CD4-positive, alpha-beta T cell treated with Interleukin-12 subunit alpha and Interleukin-12 subunit beta, for 1 hour (primary cell): ENCODE measurements at regions not wholly inside any gene's neighbourhood (a gene's known extent, or its start where the extent isn't known, plus 50 kb on each side); places are given as distances from the start of the nearest gene placed in this dataset.
"Not testable (repeated sequence)": the region's sequence is repeated elsewhere in the genome, so short reads cannot be mapped to it uniquely, and the experiment has no call there.

Source experiments
- DNase-seq: peaks from one replicate; pipeline ENCODE4 v3.0.0-alpha.2; 2020

- no peak for DNase-seq
Observed at GRCh38 chr2:12435430-12436222, 281.1 kb upstream of the TRIB2 start.

DNA sequence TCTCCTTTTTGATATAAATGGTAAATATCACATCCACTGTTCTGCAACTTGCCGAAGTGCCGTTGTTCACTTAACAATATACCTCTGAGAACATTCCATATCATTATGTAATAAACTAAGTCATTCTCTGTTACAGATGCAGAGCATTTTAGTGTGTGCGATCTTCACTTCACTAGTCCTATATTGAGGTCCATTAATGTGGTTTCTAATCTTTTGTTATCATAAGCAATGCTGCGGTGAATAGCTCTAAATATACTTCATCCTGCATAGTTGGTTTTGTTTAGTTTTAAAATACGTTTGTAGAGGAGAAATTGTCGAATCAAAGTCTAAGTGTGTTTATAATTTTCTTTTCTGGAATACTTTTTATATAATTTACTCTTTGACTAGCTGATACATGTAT is 280.3 kb upstream of the TRIB2 start:
- no peak for DNase-seq

GRCh38 chr2:12436935-12437561 is 279.7 kb upstream of the TRIB2 start:
- DNase-seq, result no peak

GRCh38 chr2:12440731-12441130 is 276.0 kb upstream of the TRIB2 start:
- DNase-seq, result no peak

DNA sequence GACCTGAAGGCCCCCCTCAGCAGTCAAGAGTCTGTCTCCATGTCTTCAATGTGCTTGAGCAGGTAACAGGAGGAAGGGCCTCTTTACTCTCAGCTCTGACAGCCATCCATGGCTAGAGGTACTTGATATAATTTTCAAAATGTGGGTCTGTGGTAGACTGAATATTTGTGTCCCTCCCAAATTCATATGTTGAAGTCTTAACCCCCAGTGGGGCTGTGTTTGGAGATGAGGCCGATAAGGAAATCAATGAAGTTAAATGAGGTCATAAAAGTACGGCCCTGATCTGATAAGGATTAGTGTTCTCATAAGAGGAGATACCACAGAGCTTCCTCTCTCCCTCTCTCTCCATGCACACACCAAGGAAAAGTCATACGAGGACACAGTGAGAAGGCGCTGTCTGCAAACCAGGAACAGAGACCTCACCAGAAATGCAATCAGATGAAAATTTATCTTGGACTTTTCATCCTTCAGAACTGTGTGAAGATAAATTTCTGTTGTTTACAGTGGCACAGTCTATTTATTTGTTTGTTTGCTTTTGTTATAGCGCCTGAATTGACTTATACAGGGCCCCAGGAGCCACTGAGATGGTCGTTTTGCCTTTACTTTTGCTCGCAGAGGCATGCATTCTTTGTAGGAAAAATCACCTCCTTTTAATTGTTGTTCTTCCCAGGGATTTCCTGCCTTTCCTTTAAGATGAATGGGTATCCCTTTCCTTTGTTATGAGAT is 274.8 kb upstream of the TRIB2 start:
- peak; percentile 13 for DNase-seq

GRCh38 chr2:12442476-12442847 is 274.3 kb upstream of the TRIB2 start:
- DNase-seq, result no peak

DNA sequence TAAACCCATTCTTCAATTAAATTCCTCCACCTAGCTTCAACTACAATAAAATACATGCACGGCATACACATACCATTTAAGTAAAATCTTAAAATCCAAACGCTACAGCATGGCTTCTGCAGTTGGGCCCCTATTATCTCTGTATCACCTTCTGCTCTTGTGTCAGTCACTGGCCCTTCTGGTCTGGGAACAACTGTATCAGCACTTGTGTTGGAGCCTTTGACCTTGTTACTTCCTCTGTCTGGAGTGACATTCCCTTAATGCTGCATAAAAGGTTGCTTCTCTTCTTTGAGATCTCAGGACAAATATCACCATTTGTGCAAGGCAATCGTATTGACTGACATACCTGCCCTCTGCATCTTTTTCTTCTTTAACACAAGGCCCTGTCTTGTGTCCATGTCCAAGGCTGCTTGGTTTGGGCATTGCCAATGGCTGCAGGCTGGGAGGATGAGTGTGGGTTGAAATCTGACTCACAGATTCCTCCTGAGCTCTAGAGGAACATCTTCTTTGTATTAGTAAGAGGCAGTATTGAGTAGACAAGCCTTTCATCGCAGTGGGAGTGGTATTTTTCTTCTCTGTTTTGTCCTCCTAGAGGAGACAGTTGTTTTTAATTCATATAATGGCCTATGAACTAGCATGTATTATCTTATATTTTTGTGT is 267.8 kb upstream of the TRIB2 start:
- no peak for DNase-seq

GRCh38 chr2:12451726-12452125 is 265.0 kb upstream of the TRIB2 start:
- DNase-seq, result peak; percentile 23

DNA sequence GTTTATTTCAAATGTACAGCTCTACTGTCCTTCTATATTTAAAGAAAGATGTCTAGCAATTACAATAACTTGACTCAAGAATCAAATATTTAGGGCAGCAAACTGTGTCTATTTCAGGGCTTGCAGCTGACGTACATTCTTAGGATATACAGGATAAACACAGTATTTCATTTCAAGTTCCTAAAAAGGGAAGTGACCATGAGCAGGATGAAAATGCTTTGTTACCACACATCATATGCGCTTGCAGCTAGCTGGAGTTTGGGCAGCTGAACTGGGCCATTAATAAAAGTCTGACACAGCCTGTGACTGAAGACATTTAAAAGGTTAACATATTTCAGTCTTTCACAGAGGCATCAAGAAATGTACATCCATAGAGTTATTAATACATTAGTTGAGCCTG is 264.6 kb upstream of the TRIB2 start:
- DNase-seq, result no peak

- no peak for DNase-seq
Observed at GRCh38 chr2:12453731-12454130, 263.0 kb upstream of the TRIB2 start.

DNA sequence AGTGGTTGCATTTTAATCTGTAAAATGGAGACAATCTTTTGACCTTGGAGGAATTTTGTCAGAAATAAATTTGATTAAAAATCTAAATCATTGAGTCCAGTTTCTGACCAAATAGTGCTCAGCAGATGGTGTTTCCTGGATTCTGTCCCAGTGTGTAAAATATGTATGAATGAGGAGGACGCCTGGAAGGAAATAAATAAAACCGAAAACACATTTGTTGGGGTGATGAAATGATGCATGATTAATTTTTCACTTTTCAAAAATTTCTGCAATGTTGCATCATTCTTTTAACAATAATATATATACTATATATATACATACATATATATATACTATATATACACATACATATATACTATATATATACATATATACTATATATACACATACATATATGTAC is 261.1 kb upstream of the TRIB2 start:
- DNase-seq, result no peak

GRCh38 chr2:12456293-12457106 is 260.2 kb upstream of the TRIB2 start:
- DNase-seq, result peak; percentile 59

DNA sequence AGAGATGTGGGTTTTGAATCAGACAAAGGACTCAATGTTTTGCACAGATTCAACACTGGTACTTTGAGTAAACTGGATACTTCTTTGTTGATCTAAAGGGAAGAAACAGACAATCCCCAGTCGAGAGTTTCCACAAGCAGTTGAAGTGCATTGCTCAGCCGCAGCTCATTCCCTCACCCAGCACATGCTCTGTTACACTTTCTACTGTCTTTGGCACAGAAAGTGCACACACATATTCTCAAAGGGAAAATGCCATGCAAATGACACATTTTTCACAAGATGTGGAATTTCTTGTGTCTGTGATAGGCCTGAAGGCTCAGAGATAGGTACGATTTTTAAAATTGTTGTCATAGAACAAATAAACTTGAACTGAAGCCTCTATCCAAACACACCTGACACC is 258.9 kb upstream of the TRIB2 start:
- no peak for DNase-seq

DNA sequence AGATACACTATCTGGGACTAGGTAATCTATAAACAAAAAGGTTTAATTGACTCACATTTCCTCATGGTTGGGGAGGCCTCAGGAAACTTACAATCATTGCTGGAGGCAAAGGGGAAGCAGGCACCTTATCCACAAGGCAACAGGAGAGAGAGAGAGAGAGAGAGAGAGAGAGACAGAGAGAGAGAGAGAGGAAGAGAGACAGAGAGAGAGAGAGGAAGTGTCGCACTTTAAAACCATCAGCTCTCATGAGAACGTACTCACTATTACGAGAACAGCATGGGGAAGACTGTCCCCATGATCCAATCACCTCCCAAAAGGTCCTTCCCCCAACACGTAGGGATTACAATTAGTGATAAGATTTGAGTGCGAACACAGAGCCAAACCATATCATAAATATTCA is 253.5 kb upstream of the TRIB2 start:
- no peak for DNase-seq

DNA sequence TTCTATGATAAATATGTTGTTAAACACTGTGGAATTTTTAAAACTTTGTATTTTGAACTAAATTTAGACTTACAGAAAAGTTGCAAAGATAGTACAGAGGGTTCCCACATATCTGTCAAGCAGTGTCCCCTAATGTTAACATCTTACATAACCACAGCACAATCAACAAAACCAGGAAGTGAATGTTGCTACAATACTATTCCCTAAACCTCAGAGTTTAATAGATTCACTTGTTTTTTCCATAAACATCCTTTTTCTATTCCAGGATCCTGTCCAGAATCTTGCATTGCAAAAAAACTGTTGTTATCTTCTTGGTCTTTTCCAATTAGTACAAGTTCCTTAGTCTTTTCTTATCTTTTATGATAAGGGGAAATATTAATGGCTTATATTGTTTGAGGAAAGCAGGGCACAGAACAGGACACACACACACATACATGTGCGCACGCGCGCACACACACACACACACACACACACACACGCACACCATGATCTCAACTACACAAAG is 251.1 kb upstream of the TRIB2 start:
- DNase-seq, result no peak

- no peak for DNase-seq
Observed at GRCh38 chr2:12467303-12467702, 249.4 kb upstream of the TRIB2 start.

- DNase-seq, result no peak
Observed at GRCh38 chr2:12469141-12469561, 247.6 kb upstream of the TRIB2 start.

DNA sequence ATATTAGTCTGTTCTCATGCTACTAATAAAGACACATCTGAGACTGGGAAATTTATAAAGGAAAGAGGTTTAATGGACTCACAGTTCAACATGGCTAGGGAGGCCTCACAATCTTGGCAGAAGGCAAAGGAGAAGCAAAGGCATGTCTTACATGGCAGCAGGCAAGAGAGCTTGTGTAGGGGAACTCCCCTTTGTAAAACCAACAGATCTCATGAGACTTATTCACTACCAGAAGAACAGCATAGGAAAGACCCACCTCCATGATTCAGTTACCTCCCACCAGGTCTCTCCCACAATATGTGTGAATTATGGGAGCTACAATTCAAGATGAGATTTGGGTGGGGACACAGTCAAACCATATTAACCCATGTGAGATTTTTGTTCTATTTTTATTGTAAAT is 244.5 kb upstream of the TRIB2 start:
- not testable (repeated sequence) for DNase-seq

DNA sequence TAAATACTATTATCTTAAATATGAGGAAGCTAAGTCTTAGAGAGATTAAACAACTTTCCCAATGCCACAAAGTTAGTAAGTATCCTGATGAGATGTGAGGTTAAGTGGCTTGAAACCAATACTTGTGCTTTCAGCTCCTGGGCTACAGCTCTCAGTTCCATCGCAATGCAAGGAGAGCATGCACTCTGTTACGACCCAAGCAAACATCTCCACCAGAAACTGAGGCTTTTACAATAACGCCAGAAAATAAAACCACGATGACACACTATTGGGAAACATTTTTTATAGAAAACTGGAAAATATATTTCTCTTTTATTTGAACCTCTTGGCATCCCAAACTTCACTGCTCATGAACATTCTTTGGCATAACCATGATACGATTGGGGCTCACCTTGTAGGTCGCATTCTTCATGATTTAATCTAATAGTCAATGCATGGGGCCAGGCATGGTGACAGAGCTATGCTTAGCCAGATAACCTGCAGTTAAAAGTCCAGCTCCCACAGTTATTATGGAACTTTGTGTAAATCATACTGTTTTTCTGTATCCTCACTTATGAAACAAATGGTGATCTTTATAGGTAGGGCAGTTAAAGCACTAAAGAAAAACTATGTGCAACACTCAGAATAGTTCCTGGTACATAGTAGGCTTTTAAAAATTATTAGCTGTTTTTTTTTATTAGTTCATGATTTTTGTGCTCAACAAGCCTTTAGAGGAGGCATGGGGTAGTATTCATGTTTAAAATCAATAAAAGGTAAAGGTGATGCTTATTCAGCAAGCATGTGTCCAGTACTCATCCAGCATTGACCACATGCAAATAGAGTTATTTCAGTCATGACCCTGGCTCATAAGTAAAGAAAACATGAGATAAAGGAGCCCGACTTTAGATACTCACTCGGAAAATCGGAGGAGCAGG is 238.3 kb upstream of the TRIB2 start:
- no peak for DNase-seq

DNA sequence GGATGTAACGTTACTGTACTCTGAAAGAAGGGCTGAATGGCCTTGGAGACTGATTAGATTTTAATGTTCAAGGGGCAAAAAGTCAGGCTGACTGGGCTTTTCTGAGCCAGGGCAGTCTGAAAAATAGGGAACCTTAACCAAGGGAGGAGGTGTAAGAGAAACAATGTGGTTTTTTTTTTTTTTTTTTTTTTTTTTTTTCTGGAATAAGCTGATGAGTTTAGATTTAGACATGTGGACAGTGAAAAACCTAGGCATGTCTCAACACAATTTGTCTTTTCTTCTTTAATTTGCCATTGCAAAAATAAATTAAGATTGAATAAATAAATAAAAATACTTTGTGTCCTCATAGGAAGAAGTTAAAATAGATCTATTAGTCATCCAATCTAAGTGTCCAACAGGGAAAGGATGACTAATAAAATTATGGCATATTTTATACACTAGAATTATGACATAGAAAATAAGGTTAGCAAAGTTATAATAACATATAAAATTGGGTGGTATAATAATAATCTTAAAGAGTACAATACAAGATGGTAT is 237.6 kb upstream of the TRIB2 start:
- no peak for DNase-seq

- DNase-seq, result no peak
Observed at GRCh38 chr2:12484536-12485115, 232.1 kb upstream of the TRIB2 start.
